IMR-90 (cell line): ENCODE measurements at regions not wholly inside any gene's neighbourhood (a gene's known extent, or its start where the extent isn't known, plus 50 kb on each side); places are given as distances from the start of the nearest gene placed in this dataset.

Experiments used
- microRNA-seq, 2 experiments: library from miRNA; stranded (forward) in 1 of 2; unstranded in 1 of 2; fragments of 10-50 nt in 1 of 2; fragments of <30 nt in 1 of 2; gene quantifications in 1 of 2; microRNA quantifications in 1 of 2; one replicate each; pipeline versions ENCODE3 to v1.1.0; 2013 to 2020; ENCODE audit not compliant: insufficient read depth in 1 of 2, insufficient read length in 1 of 2, unreplicated experiment in 1 of 2
- small RNA-seq, 5 experiments: library from RNA; depleted of rRNA; stranded (forward); fragments of <200 nt; gene quantifications; one replicate each; pipeline ENCODE3, GENCODE V24; 2012

Small RNAs in the stretch of these regions (microRNA-seq; reads per million reads assigned to microRNA genes)
- 0 reads per million in 2 experiments for gene MIR4693

Small RNAs in the stretch of these regions (small RNA-seq; reads per million reads assigned to genes)
- gene MIR4693: 0 reads per million in 5 experiments
